Upper lobe of left lung (tissue), 6 donors: ENCODE measurements at regions not wholly inside any gene's neighbourhood (a gene's known extent, or its start where the extent isn't known, plus 50 kb on each side); places are given as distances from the start of the nearest gene placed in this dataset.

Experiments
- ATAC-seq, 2 donors: fragments of 200-7000 bp; cut with Tn5 transposase; one replicate each; pipeline ENCODE4 v1.9.1; 2022; ENCODE audit warnings: mild to moderate bottlenecking in 2 of 2, moderate library complexity in 2 of 2; ENCODE audit not compliant: low FRiP score in 2 of 2
- DNase-seq, 2 donors: peaks; one replicate each; pipeline ENCODE4 v3.0.0-alpha.2; 2019 to 2020
- H3K27ac ChIP-seq, 4 donors: fragments of 200-600 bp; sonication (generic); one replicate each; pipeline ENCODE4 v1.5.1; 2016 to 2019
- H3K27me3 ChIP-seq, 4 donors: fragments of 200-600 bp; sonication (generic); one replicate each; pipeline ENCODE4 v1.5.1; 2017 to 2019
- H3K36me3 ChIP-seq, 4 donors: fragments of 200-600 bp; sonication (generic); one replicate each; pipeline ENCODE4 v1.5.1; 2016 to 2019
- H3K4me1 ChIP-seq, 4 donors: fragments of 200-600 bp; sonication (generic); one replicate each; pipeline ENCODE4 v1.5.1; 2018 to 2019
- H3K4me3 ChIP-seq, 4 donors: fragments of 200-600 bp; sonication (generic); one replicate each; pipeline ENCODE4 v1.5.1; 2017 to 2019; ENCODE audit warnings: mild to moderate bottlenecking in 2 of 4, moderate library complexity in 1 of 4
- H3K9me3 ChIP-seq, 4 donors: fragments of 200-600 bp; sonication (generic); one replicate each; pipeline ENCODE4 v1.5.1; 2018 to 2019
- EP300 ChIP-seq, 4 donors: sonication (generic); formaldehyde crosslinking; IDR thresholded peaks; one replicate each; pipeline ENCODE4 v1.5.1; 2017; ENCODE audit warnings: antibody characterized with exemption in 4 of 4, control low read depth in 2 of 4
- POLR2A ChIP-seq, 4 donors: fragments of 450-650 bp; IDR thresholded peaks; one replicate each; pipeline ENCODE4 v1.5.1; 2016 to 2017; ENCODE audit warnings: antibody characterized with exemption in 4 of 4, mild to moderate bottlenecking in 2 of 4
- POLR2AphosphoS5 ChIP-seq, 2 donors: sonication (generic); formaldehyde crosslinking; IDR thresholded peaks; one replicate each; pipeline ENCODE4 v1.5.1; 2017; ENCODE audit warnings: antibody characterized with exemption in 2 of 2
- WGBS, 2 donors: methylation state at CpG; one replicate each; pipeline ENCODE4 v1.1.5; 2017 to 2018; 5-methylcytosine and 5-hydroxymethylcytosine counted together
- TF ChIP-seq, protein P1 (sequence below), 6 experiments: fragments of 450-650 bp in 4 of 6; fragments of 200-600 bp in 2 of 6; sonication (generic) in 2 of 6; IDR thresholded peaks; one replicate each; pipeline ENCODE4 v1.5.1; 2016 to 2019; ENCODE audit warnings: antibody characterized with exemption in 6 of 6
- donor health status: DM: no; HTN: no; CAD: no; lungs with moderate emphysema.
- donor health status: DM: no; HTN: yes; CAD: no; lungs with severe emphysema.

DNA sequence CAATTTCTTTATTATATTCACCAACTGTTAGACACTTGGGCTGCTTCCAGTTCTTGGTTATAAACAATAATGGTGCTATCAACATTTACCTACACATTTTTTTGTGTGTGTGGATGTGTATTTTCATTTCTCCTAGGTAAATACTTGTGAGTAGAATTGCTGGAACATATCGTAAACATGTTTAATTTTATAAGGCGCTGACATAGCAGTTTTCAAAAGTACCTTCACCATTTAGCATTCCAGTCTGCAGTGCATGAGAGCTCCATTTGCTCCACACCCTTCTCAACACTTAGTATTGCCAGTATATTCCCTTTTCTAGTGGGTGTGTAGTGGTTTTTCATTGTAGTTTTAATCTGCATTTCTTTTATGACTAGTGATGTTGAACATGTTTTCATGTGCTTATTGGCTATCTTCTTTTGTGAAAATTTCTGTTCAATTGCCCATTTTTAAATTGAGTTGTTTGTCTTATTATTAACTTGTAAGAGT lies 59.6 kb upstream of the FAM204A start:
- Histone ChIP-seq H3K4me1 (peaks cover 0 to 4% (median 0%) of the 10 kb centered on the region in 4 donors), H3K36me3 (no peaks in the 10 kb centered on the region), H3K4me3 (no peak overlapping the region), H3K9me3 (no peaks in the 10 kb centered on the region), H3K27ac (no peak overlapping the region), H3K27me3 (no peaks in the 10 kb centered on the region)
- no peak for ATAC-seq
- DNase-seq, result no peak
- TF ChIP-seq EP300 (IDR thresholded peaks at IDR 0.05) (no peak), POLR2AphosphoS5 (IDR thresholded peaks at IDR 0.05) (no peak), POLR2A (IDR thresholded peaks at IDR 0.05) (no peak)
- TF ChIP-seq, protein P1, sequence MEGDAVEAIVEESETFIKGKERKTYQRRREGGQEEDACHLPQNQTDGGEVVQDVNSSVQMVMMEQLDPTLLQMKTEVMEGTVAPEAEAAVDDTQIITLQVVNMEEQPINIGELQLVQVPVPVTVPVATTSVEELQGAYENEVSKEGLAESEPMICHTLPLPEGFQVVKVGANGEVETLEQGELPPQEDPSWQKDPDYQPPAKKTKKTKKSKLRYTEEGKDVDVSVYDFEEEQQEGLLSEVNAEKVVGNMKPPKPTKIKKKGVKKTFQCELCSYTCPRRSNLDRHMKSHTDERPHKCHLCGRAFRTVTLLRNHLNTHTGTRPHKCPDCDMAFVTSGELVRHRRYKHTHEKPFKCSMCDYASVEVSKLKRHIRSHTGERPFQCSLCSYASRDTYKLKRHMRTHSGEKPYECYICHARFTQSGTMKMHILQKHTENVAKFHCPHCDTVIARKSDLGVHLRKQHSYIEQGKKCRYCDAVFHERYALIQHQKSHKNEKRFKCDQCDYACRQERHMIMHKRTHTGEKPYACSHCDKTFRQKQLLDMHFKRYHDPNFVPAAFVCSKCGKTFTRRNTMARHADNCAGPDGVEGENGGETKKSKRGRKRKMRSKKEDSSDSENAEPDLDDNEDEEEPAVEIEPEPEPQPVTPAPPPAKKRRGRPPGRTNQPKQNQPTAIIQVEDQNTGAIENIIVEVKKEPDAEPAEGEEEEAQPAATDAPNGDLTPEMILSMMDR (IDR thresholded peaks at IDR 0.05), result no peak
- 95 to 99% methylated on average over 2 of the region's 2 CpGs for WGBS, 2 donors

GRCh38 chr10:118397391-118397790 lies 55.3 kb upstream of the FAM204A start:
- no peak overlapping the region for H3K27ac ChIP-seq
- H3K4me1 ChIP-seq, result peaks cover 0 to 6% (median 3%) of the 10 kb centered on the region in 4 donors
- H3K4me3 ChIP-seq, result no peak overlapping the region
- H3K9me3 ChIP-seq, result no peaks in the 10 kb centered on the region
- H3K27me3 ChIP-seq, result no peaks in the 10 kb centered on the region
- no peak for ATAC-seq
- WGBS, 2 donors, result 94 to 96% methylated on average over 4 of the region's 4 CpGs
- DNase-seq, result no peak
- TF ChIP-seq EP300 (IDR thresholded peaks at IDR 0.05) (no peak), POLR2AphosphoS5 (IDR thresholded peaks at IDR 0.05) (no peak), POLR2A (IDR thresholded peaks at IDR 0.05) (no peak)
- TF ChIP-seq, protein P1 (IDR thresholded peaks at IDR 0.05), result no peak
- H3K36me3 ChIP-seq, result no peaks in the 10 kb centered on the region

DNA sequence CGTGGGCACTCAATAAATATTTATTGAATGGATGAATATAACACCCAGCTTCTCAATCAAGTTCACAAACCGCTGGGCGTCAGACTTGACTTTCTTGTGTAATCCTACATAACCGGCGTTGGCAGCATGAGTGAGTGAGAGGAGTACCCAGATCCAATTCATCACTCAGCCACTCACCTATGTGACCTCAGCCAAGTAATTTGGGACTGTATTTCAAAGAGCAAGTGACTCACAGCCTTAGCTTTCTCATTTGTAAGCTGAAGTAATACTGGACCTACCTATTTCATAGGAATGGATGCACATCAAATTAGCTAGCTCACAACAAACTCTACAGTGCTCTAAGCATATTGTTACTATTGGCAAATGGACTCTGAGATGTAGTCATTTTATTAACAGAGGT lies 53.8 kb upstream of the FAM204A start:
- Histone ChIP-seq H3K27me3 (no peaks in the 10 kb centered on the region), H3K36me3 (no peaks in the 10 kb centered on the region), H3K27ac (no peak overlapping the region), H3K4me1 (peaks cover 0 to 6% (median 3%) of the 10 kb centered on the region in 4 donors), H3K9me3 (no peaks in the 10 kb centered on the region), H3K4me3 (no peak overlapping the region)
- DNase-seq, result no peak
- no peak for TF ChIP-seq POLR2A (IDR thresholded peaks at IDR 0.05)
- no peak for TF ChIP-seq EP300 (IDR thresholded peaks at IDR 0.05)
- TF ChIP-seq, protein P1 (IDR thresholded peaks at IDR 0.05), result no peak
- no peak for TF ChIP-seq POLR2AphosphoS5 (IDR thresholded peaks at IDR 0.05)
- no peak for ATAC-seq
- 59 to 73% methylated on average over 5 of the region's 5 CpGs for WGBS, 2 donors

- no peak for ATAC-seq
- Histone ChIP-seq H3K4me1 (peaks cover 0 to 6% (median 3%) of the 10 kb centered on the region in 4 donors), H3K4me3 (no peak overlapping the region), H3K27me3 (no peaks in the 10 kb centered on the region), H3K9me3 (no peaks in the 10 kb centered on the region), H3K36me3 (no peaks in the 10 kb centered on the region), H3K27ac (peak overlapping the region in 1 of 4 donors; percentile 2)
- TF ChIP-seq POLR2A (IDR thresholded peaks at IDR 0.05) (no peak), POLR2AphosphoS5 (IDR thresholded peaks at IDR 0.05) (no peak), EP300 (IDR thresholded peaks at IDR 0.05) (no peak)
- TF ChIP-seq, protein P1 (IDR thresholded peaks at IDR 0.05), result no peak
- DNase-seq, result no peak
- WGBS, 2 donors, result 28 to 36% methylated on average over 8 of the region's 8 CpGs
Observed at GRCh38 chr10:118394301-118395200, 52.4 kb upstream of the FAM204A start.
